PFSK-1 (cell line): ENCODE measurements at regions not wholly inside any gene's neighbourhood (a gene's known extent, or its start where the extent isn't known, plus 50 kb on each side); places are given as distances from the start of the nearest gene placed in this dataset.

Source experiments
- FOXP2 ChIP-seq: optimal IDR thresholded peaks from 2 replicates; pipeline ENCODE3; 2011; ENCODE audit warnings: borderline replicate concordance, control low read depth, inconsistent platforms; ENCODE audit not compliant: insufficient read depth; ENCODE audit errors: extremely low read length, extremely low read depth
- POLR2AphosphoS5 ChIP-seq: IDR thresholded peaks from 2 replicates; pipeline ENCODE4 v1.6.1; 2012; ENCODE audit warnings: low read depth, mild to moderate bottlenecking, control low read depth, low read length, moderate library complexity
- SIN3A ChIP-seq: IDR thresholded peaks from 2 replicates; pipeline ENCODE4 v1.6.1; 2012; ENCODE audit warnings: mild to moderate bottlenecking, low read length, moderate library complexity, borderline replicate concordance; ENCODE audit not compliant: insufficient read depth
- TAF1 ChIP-seq: IDR thresholded peaks from 2 replicates; pipeline ENCODE4 v1.6.1; 2012; ENCODE audit warnings: low read length, control low read depth, borderline replicate concordance; ENCODE audit not compliant: insufficient read depth
- TF ChIP-seq, protein P1 (sequence below), 2 experiments: IDR thresholded peaks; 2 replicates each; pipeline versions ENCODE4 v1.6.1 to v1.8.0; 2011 to 2012; ENCODE audit warnings: low read depth in 2 of 2, low read length in 2 of 2, control low read depth in 1 of 2, inconsistent platforms in 1 of 2, mild to moderate bottlenecking in 1 of 2, moderate library complexity in 1 of 2; ENCODE audit not compliant: insufficient read depth in 1 of 2

DNA sequence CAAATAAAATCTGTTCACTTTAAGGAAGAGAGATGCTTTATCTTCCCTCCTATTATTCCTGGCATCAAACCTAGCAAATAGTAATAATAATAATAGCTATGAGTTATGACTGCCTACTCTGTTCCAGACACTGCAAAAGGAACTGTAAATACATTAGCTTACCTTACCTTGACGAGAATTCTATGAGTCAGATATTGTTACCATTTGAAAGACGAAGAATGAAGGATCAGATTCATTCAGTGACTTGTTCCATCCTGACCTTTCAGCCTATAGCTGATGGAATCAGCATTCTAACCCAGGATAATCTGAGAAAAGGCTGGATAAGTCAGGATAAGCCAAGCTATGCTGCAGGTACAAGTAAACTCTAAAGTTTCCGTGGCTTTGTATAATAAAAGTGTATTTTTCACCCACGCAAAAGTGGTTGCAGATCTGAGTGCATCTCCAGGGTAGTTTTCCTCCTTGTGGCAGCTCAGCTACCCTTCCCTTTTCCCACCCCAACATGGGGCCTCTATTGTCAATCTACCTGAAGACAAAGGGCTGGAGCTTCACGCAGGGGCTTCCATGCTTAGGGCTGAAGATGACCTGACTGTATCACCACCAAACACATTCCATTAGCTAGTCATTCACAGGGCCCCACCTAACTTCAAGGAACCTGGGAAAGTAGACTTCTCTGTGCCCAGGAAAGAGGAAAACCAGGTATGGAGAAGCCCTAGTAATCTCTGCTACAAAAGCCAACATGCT is 57.2 kb upstream of the CCND2 start:
- TF ChIP-seq SIN3A, result no peak
- TF ChIP-seq, protein P1, sequence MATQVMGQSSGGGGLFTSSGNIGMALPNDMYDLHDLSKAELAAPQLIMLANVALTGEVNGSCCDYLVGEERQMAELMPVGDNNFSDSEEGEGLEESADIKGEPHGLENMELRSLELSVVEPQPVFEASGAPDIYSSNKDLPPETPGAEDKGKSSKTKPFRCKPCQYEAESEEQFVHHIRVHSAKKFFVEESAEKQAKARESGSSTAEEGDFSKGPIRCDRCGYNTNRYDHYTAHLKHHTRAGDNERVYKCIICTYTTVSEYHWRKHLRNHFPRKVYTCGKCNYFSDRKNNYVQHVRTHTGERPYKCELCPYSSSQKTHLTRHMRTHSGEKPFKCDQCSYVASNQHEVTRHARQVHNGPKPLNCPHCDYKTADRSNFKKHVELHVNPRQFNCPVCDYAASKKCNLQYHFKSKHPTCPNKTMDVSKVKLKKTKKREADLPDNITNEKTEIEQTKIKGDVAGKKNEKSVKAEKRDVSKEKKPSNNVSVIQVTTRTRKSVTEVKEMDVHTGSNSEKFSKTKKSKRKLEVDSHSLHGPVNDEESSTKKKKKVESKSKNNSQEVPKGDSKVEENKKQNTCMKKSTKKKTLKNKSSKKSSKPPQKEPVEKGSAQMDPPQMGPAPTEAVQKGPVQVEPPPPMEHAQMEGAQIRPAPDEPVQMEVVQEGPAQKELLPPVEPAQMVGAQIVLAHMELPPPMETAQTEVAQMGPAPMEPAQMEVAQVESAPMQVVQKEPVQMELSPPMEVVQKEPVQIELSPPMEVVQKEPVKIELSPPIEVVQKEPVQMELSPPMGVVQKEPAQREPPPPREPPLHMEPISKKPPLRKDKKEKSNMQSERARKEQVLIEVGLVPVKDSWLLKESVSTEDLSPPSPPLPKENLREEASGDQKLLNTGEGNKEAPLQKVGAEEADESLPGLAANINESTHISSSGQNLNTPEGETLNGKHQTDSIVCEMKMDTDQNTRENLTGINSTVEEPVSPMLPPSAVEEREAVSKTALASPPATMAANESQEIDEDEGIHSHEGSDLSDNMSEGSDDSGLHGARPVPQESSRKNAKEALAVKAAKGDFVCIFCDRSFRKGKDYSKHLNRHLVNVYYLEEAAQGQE (IDR thresholded peaks at IDR 0.05; ENCODE audit: insufficient read depth in 1 of 2, low read depth in 2 of 2, low read length in 2 of 2), result no peak
- TF ChIP-seq TAF1, result no peak
- no peak for TF ChIP-seq POLR2AphosphoS5
- TF ChIP-seq FOXP2, result no peak

DNA sequence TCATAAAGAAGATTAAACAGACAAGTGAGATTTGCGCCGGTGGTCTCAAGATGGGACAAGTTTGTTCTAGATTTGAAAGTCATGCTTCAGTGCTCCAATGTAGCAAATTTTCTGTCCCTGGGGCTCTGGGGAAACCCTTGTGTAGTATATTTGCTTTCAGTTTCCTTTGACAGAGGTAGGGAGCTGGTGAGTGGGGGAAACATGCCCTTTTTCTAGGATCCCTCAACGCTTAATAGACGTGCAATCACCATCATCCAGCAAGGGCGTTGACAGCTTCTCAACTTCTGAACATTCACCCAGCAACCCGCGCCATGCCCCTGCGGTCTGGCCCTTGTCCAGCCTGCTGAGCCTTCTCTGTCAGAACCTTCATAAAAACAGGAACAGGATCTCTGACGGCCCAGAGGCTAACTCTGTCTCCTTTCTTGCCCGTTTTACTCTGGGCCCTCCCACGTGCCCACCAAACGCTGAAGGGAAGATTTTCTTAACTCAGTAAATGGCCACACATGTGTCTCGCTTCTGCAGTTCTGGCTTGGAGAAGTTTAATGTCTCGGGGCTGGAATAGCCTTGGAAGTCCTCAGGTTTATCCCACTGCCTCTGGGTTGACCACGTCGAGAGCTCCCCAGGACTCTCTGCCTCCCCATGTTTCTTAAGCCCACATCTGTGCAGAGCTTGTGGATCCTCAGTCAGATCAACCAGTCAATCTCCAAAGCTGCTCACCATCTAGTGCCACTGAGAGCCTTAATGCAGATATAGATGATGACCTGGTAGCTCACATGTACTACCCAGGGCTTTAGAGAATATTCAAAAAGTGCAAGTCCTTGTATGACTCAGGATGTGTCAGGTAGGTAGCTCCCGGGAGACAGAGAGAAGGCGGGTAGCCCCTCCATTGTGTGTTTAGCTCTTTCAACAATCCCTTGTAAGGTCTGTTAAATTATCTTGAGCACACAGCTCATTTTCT is 58.1 kb upstream of the CCND2 start:
- peak; percentile 93; the same call in 1 of the 2 replicates for TF ChIP-seq SIN3A
- TF ChIP-seq POLR2AphosphoS5, result no peak
- TF ChIP-seq TAF1, result no peak
- TF ChIP-seq FOXP2, result peak; percentile 20
- TF ChIP-seq, protein P1 (IDR thresholded peaks at IDR 0.05; ENCODE audit: insufficient read depth in 1 of 2, low read depth in 2 of 2, low read length in 2 of 2), result 0 out of 4 replicates have a peak, but pooled peaks of 1 of the 2 experiments have one; percentile 19

DNA sequence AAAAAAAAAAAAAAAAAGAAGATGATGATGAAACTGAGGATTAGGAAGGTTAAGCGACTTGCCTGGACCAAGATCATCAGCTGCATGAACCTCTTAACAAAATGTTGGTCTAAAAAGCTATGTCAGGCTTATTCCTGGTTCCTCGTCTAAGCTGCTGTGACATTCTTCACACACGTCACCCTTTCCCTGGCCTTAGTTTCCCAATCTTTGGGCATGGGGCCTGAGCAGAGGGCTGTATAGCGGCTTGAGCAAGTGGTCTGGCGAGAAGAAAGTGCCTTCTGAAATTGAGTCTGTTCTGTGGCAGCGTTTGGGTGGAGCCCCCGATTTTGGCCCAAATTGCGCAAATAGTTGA is 58.7 kb upstream of the CCND2 start:
- TF ChIP-seq TAF1, result no peak
- TF ChIP-seq, protein P1 (IDR thresholded peaks at IDR 0.05; ENCODE audit: insufficient read depth in 1 of 2, low read depth in 2 of 2, low read length in 2 of 2), result no peak
- TF ChIP-seq POLR2AphosphoS5, result no peak
- TF ChIP-seq FOXP2, result no peak
- no peak for TF ChIP-seq SIN3A

DNA sequence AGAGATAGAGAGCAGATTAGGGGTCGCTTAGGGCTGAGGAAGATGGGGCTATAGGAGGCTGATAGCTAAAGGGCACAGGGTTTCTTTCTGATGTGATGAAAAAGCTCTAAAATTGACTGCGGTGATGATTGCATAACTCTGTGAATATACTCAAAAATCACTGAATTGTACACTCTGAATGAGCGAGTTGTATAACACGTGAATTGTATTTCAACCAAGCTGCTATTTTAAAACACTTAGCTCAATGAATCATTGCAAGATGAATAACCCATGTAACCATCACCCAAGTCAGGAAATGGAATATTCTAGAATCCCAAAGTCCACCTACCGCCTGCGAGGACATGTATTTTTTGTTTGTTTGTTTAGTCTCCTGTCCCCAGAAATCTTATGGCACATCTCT is 60.1 kb upstream of the CCND2 start:
- TF ChIP-seq FOXP2 (no peak), POLR2AphosphoS5 (no peak), TAF1 (no peak), SIN3A (no peak)
- TF ChIP-seq, protein P1 (IDR thresholded peaks at IDR 0.05; ENCODE audit: insufficient read depth in 1 of 2, low read depth in 2 of 2, low read length in 2 of 2), result no peak
